Aorta (tissue), 5 donors: ENCODE measurements at regions not wholly inside any gene's neighbourhood (a gene's known extent, or its start where the extent isn't known, plus 50 kb on each side); places are given as distances from the start of the nearest gene placed in this dataset.

Experiments
- ATAC-seq: fragments of 200-7000 bp; cut with Tn5 transposase; one replicate; pipeline ENCODE4 v1.9.1; 2022; ENCODE audit warnings: moderate library complexity; ENCODE audit not compliant: low FRiP score
- DNase-seq, 2 donors: peaks; one replicate each; pipeline ENCODE4 v3.0.0-alpha.2; 2020
- H3K27ac ChIP-seq, 2 donors: one replicate each; pipeline ENCODE4 v1.5.1; 2013; ENCODE audit warnings: low read length in 2 of 2, mild to moderate bottlenecking in 2 of 2, moderate library complexity in 2 of 2, control low read depth in 1 of 2, inconsistent platforms in 1 of 2, low read depth in 1 of 2
- H3K27me3 ChIP-seq, 2 donors: one replicate each; pipeline ENCODE4 v1.6.1; 2013; ENCODE audit warnings: control low read depth in 1 of 2, low read length in 1 of 2, mild to moderate bottlenecking in 1 of 2, moderate library complexity in 1 of 2; ENCODE audit not compliant: insufficient read depth in 2 of 2, control insufficient read depth in 1 of 2
- H3K36me3 ChIP-seq, 2 donors: one replicate each; pipeline ENCODE4 v1.6.1; 2013; ENCODE audit warnings: control low read depth in 1 of 2, low read length in 1 of 2, mild to moderate bottlenecking in 1 of 2; ENCODE audit not compliant: insufficient read depth in 2 of 2, control insufficient read depth in 1 of 2
- H3K4me1 ChIP-seq, 2 donors: one replicate each; pipeline ENCODE4 v1.6.1; 2013; ENCODE audit warnings: low read length in 2 of 2, control low read depth in 1 of 2, mild to moderate bottlenecking in 1 of 2, moderate library complexity in 1 of 2; ENCODE audit not compliant: insufficient read depth in 2 of 2, control insufficient read depth in 1 of 2
- H3K4me3 ChIP-seq, 2 donors: one replicate each; pipeline ENCODE4 v1.5.1; 2013; ENCODE audit warnings: low read length in 2 of 2, control low read depth in 1 of 2, mild to moderate bottlenecking in 1 of 2
- H3K9me3 ChIP-seq: one replicate; pipeline ENCODE4 v1.6.1; 2013; ENCODE audit warnings: mild to moderate bottlenecking, low read length; ENCODE audit not compliant: control insufficient read depth
- WGBS, 2 donors: extraction: QIAGEN DNeasy Blood & Tissue Kit; methylation state at CpG; one replicate each; pipeline ENCODE4 v1.1.7; 2013; 5-methylcytosine and 5-hydroxymethylcytosine counted together
- intact Hi-C, 2 donors: fragments of 100-400 bp; cut with DNase I; formaldehyde crosslinking; loops; one replicate each; pipeline versions ENCODE4 v1.14.2 to v1.15.0; 2022
- donor health status: healthy with polysubstance abuse.
- donor health status: Bipolar disorder and iron deficiency.
- donor health status: DM: no; HTN: no; CAD: no.
- donor health status: DM: no; HTN: no; CAD: no.
- donor health status: DM: yes; HTN: yes; CAD: no.

GRCh38 chr2:120556911-120557310 lies 178.8 kb upstream of the GLI2 start:
- 57 to 69% methylated on average over 3 of the region's 3 CpGs for WGBS, 2 donors
- H3K36me3 ChIP-seq, result no peaks in the 10 kb centered on the region
- H3K4me3 ChIP-seq, result no peak overlapping the region
- no peak overlapping the region for H3K27ac ChIP-seq
- no peak for DNase-seq
- H3K27me3 ChIP-seq, result no peaks in the 10 kb centered on the region
- peaks cover 0 to 3% of the 10 kb centered on the region in 2 donors for H3K4me1 ChIP-seq
- intact Hi-C loops, result loop anchor here in 1 of 2 donors (10.0 kb wide), 1 partner anchor 118 kb away; no protein-coding TSS in a partner anchor
- no peak for ATAC-seq
- no peaks in the 10 kb centered on the region for H3K9me3 ChIP-seq

GRCh38 chr2:120558847-120559246 lies 176.8 kb upstream of the GLI2 start:
- Histone ChIP-seq H3K36me3 (no peaks in the 10 kb centered on the region), H3K27me3 (no peaks in the 10 kb centered on the region), H3K9me3 (no peaks in the 10 kb centered on the region), H3K4me3 (no peak overlapping the region), H3K4me1 (no peaks in the 10 kb centered on the region), H3K27ac (no peak overlapping the region)
- WGBS, 2 donors, result 19 to 28% methylated on average over 3 of the region's 3 CpGs
- ATAC-seq, result no peak
- intact Hi-C loops, result loop anchor here in 1 of 2 donors (10.0 kb wide), 1 partner anchor 116 kb away; no protein-coding TSS in a partner anchor
- DNase-seq, result peak in 1 of 2 donors; percentile 14

- intact Hi-C loops, result loop anchor here in 1 of 2 donors (10.0 kb wide), 1 partner anchor 115 kb away; no protein-coding TSS in a partner anchor
- 78 to 84% methylated on average over 5 of the region's 5 CpGs for WGBS, 2 donors
- Histone ChIP-seq H3K27ac (no peak overlapping the region), H3K9me3 (no peaks in the 10 kb centered on the region), H3K36me3 (no peaks in the 10 kb centered on the region), H3K4me3 (no peak overlapping the region), H3K27me3 (no peaks in the 10 kb centered on the region), H3K4me1 (no peaks in the 10 kb centered on the region)
- DNase-seq (no peak), ATAC-seq (no peak)
Observed at GRCh38 chr2:120559401-120559800, 176.3 kb upstream of the GLI2 start.

- no peak overlapping the region for H3K27ac ChIP-seq
- peak in 1 of 2 donors; percentile 33 for DNase-seq
- H3K4me3 ChIP-seq, result no peak overlapping the region
- H3K4me1 ChIP-seq, result no peaks in the 10 kb centered on the region
- WGBS, 2 donors, result 96 to 97% methylated on average over 6 of the region's 6 CpGs
- H3K36me3 ChIP-seq, result no peaks in the 10 kb centered on the region
- intact Hi-C loops, result no loop called here
- ATAC-seq, result no peak
- H3K9me3 ChIP-seq, result no peaks in the 10 kb centered on the region
- H3K27me3 ChIP-seq, result no peaks in the 10 kb centered on the region
Observed at GRCh38 chr2:120560330-120560729, 175.3 kb upstream of the GLI2 start.

- no peaks in the 10 kb centered on the region for H3K36me3 ChIP-seq
- H3K9me3 ChIP-seq, result no peaks in the 10 kb centered on the region
- intact Hi-C loops, result no loop called here
- no peaks in the 10 kb centered on the region for H3K4me1 ChIP-seq
- no peak overlapping the region for H3K27ac ChIP-seq
- no peaks in the 10 kb centered on the region for H3K27me3 ChIP-seq
- DNase-seq (peak in 1 of 2 donors; percentile 51), ATAC-seq (no peak)
- H3K4me3 ChIP-seq, result no peak overlapping the region
- 94 to 95% methylated on average over 11 of the region's 11 CpGs for WGBS, 2 donors
Observed at GRCh38 chr2:120561379-120562035, 174.2 kb upstream of the GLI2 start.

GRCh38 chr2:120562218-120563005 lies 173.3 kb upstream of the GLI2 start:
- intact Hi-C loops, result no loop called here

GRCh38 chr2:120563616-120564015 lies 172.1 kb upstream of the GLI2 start:
- Histone ChIP-seq H3K9me3 (no peaks in the 10 kb centered on the region), H3K27ac (no peak overlapping the region), H3K4me3 (no peak overlapping the region), H3K27me3 (no peaks in the 10 kb centered on the region), H3K36me3 (no peaks in the 10 kb centered on the region), H3K4me1 (no peaks in the 10 kb centered on the region)
- no peak for ATAC-seq
- DNase-seq, result no peak
- intact Hi-C loops, result no loop called here
- WGBS, 2 donors, result 93 to 98% methylated on average over 2 of the region's 2 CpGs

More at GRCh38 chr2:120562218-120563005, 173.3 kb upstream of the GLI2 start:
- H3K36me3 ChIP-seq, result no peaks in the 10 kb centered on the region
- ATAC-seq (no peak), DNase-seq (peak; percentile 29 to 54)
- WGBS, 2 donors, result 94 to 96% methylated on average over 18 of the region's 18 CpGs
- H3K27ac ChIP-seq, result no peak overlapping the region
- H3K4me1 ChIP-seq, result no peaks in the 10 kb centered on the region
- no peaks in the 10 kb centered on the region for H3K27me3 ChIP-seq
- no peak overlapping the region for H3K4me3 ChIP-seq
- no peaks in the 10 kb centered on the region for H3K9me3 ChIP-seq

- WGBS, 2 donors, result 89 to 92% methylated on average over 23 of the region's 23 CpGs
- peak in 1 of 2 donors; percentile 66 for DNase-seq
- intact Hi-C loops, result loop anchor here (5.0 kb wide), 2 partner anchors 48 to 92 kb away; no protein-coding TSS in a partner anchor
Observed at GRCh38 chr2:120564213-120565094, 171.2 kb upstream of the GLI2 start.

More at GRCh38 chr2:120564213-120565094, 171.2 kb upstream of the GLI2 start:
- H3K4me1 ChIP-seq, result no peaks in the 10 kb centered on the region
- H3K36me3 ChIP-seq, result no peaks in the 10 kb centered on the region
- H3K4me3 ChIP-seq, result no peak overlapping the region
- ATAC-seq, result no peak
- no peak overlapping the region for H3K27ac ChIP-seq
- H3K9me3 ChIP-seq, result no peaks in the 10 kb centered on the region
- no peaks in the 10 kb centered on the region for H3K27me3 ChIP-seq
